ENCODE measurements at regions not wholly inside any gene's neighbourhood (a gene's known extent, or its start where the extent isn't known, plus 50 kb on each side); places are given as distances from the start of the nearest gene placed in this dataset.

DNA sequence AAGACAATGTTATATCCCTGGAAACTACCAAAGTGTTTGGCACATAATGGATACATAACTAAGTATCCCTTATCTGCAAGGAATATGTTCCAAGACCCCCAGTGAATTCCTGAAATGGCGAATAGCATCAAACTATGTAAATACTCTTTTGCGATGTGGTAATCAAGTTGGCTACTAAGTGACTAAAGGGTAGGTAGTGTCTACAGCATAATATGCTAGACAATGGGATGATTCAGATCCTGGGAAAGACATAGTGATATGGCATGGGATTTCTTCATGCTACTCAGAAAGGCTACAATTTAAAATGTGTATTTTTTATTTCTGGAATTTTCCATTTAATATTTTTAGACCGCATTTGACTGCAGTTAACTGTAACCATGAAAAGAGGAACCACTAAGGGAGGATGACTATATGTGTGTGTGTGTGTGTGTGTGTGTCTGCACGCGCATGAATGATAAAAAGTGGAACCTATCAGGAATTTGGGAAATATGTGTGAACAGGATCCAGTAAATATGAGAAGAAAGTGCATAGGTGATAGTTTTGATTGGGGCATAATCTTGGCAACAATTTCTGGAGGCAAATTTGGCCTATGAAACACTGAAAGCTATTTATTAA, 1899.9 kb downstream of the NCAM2 start:
- DNase-seq (ENCODE audit: low read depth): no peak
- TF ChIP-seq, protein P1, sequence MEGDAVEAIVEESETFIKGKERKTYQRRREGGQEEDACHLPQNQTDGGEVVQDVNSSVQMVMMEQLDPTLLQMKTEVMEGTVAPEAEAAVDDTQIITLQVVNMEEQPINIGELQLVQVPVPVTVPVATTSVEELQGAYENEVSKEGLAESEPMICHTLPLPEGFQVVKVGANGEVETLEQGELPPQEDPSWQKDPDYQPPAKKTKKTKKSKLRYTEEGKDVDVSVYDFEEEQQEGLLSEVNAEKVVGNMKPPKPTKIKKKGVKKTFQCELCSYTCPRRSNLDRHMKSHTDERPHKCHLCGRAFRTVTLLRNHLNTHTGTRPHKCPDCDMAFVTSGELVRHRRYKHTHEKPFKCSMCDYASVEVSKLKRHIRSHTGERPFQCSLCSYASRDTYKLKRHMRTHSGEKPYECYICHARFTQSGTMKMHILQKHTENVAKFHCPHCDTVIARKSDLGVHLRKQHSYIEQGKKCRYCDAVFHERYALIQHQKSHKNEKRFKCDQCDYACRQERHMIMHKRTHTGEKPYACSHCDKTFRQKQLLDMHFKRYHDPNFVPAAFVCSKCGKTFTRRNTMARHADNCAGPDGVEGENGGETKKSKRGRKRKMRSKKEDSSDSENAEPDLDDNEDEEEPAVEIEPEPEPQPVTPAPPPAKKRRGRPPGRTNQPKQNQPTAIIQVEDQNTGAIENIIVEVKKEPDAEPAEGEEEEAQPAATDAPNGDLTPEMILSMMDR (IDR thresholded peaks at IDR 0.05; ENCODE audit: low read depth, low read length, missing control alignments): no peak
- no peak overlapping the region for H3K4me3 ChIP-seq (ENCODE audit: low read depth, low read length)
- in situ Hi-C loops (cut with HindIII; ENCODE audit: low sequenced_read_pairs): no loop called here

DNA sequence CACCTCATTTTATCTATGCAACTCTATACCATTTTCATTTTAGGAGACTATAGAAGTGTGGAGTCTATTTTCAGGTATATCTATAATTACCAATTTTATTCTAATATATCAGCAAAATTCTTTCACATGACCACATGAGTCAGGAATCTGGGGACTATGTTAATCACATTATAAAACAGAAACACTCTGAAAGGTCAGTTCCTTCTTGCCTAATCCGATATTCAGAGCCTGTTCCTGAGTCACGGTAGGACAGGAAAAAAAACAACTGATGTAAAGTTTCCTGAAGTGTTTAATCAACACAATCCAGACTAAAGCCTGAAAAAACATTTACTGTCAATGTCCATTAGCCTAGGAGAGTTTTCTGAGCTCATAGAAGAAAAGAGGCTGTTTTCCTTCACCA, 1902.3 kb downstream of the NCAM2 start:
- H3K4me3 ChIP-seq (ENCODE audit: low read depth, low read length): no peak overlapping the region
- TF ChIP-seq, protein P1 (IDR thresholded peaks at IDR 0.05; ENCODE audit: low read depth, low read length, missing control alignments): no peak
- in situ Hi-C loops (cut with HindIII; ENCODE audit: low sequenced_read_pairs): no loop called here
- no peak for DNase-seq (ENCODE audit: low read depth)

DNA sequence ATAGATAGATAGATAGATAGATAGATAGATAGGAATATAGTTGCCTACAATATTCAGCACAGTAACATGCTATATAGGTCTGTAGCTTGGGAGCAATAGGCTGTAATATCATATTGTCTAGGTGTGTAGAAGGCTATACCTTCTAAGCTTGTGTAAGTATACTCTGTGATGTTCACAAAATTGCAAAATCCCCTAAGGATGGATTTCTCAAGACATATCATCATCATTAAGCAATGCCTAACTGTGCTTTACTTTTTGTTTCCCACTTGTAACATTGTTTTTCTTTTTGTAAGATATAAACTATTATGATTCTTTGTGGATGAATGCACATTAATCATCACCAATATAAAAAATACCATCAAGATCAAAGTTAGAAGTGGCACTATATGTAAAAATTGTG, 1905.6 kb downstream of the NCAM2 start:
- TF ChIP-seq, protein P1 (IDR thresholded peaks at IDR 0.05; ENCODE audit: low read depth, low read length, missing control alignments): no peak
- in situ Hi-C loops (cut with HindIII; ENCODE audit: low sequenced_read_pairs): no loop called here

DNA sequence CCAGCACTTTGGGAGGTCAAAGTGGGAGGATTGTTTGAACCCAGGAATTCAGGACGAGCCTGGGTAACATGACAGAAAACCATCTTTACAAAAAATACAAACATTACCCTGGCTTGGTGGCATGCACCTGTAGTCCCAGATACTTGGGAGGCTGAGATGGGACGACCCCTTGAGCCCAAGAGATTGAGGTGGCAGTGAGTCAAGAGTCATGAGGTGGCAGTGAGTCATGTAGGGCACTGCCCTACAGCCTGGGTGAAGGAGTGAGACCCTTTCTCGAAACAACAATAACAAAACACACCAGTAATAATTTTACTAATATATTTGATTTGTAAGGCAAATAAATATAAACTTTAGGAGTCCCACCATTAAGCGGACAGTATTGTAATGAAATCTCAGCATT, 1906.2 kb downstream of the NCAM2 start:
- H3K4me3 ChIP-seq (ENCODE audit: low read depth, low read length): no peak overlapping the region
- TF ChIP-seq, protein P1 (IDR thresholded peaks at IDR 0.05; ENCODE audit: low read depth, low read length, missing control alignments): no peak
- in situ Hi-C loops (cut with HindIII; ENCODE audit: low sequenced_read_pairs): no loop called here
- DNase-seq (ENCODE audit: low read depth): no peak

More for the DNA sequence above, 1905.6 kb downstream of the NCAM2 start:
- H3K4me3 ChIP-seq (ENCODE audit: low read depth, low read length): no peak overlapping the region
- no peak for DNase-seq (ENCODE audit: low read depth)

DNA sequence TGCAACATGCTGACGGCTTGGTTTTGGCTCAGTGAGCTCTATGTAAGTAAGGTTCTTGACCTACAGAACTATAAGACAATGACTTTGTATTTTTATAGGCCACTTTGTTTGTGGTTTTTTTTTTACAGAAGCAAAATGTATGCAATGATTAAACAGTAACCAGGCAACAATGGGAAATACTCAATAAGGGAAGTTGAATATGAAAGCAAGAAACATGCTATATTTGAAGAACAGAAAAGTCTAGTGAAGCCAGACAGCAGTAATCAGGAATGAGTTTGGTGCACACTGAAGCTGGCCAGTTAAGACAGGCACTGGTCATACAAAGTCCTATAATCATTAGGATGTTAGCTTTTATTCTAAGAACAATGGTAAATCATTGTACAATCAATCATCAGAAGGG, 1926.8 kb downstream of the NCAM2 start:
- in situ Hi-C loops (cut with HindIII; ENCODE audit: low sequenced_read_pairs): no loop called here
- TF ChIP-seq, protein P1 (IDR thresholded peaks at IDR 0.05; ENCODE audit: low read depth, low read length, missing control alignments): no peak
- H3K4me3 ChIP-seq (ENCODE audit: low read depth, low read length): no peak overlapping the region
- no peak for DNase-seq (ENCODE audit: low read depth)

DNA sequence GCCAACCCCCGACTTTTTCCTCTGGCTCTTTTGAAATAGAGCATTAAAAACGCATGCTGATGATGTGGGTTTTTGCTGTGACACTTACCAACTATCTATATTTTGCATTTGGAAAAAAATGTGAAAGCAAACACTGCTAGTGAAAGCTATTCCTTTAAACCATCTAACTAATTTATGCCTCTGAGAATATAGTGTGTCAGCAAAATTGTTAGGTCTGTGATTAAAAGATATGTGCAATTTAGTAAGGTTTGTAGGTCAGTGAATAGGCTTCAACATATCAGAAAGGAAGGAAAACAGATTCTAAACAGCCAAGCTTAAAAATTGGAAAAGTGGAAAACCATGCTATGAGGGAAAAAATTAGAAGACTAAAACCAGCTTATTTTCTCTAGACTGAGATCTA, 1929.3 kb downstream of the NCAM2 start:
- TF ChIP-seq, protein P1 (IDR thresholded peaks at IDR 0.05; ENCODE audit: low read depth, low read length, missing control alignments): no peak
- H3K4me3 ChIP-seq (ENCODE audit: low read depth, low read length): no peak overlapping the region
- no peak for DNase-seq (ENCODE audit: low read depth)
- in situ Hi-C loops (cut with HindIII; ENCODE audit: low sequenced_read_pairs): no loop called here
